WTC11 (cell line): ENCODE measurements at regions not wholly inside any gene's neighbourhood (a gene's known extent, or its start where the extent isn't known, plus 50 kb on each side); places are given as distances from the start of the nearest gene placed in this dataset.

Experiments
- ATAC-seq: fragments of 200-7000 bp; cut with Tn5 transposase; 2 replicates; pipeline ENCODE4 v1.10.0; 2021; ENCODE audit warnings: mild to moderate bottlenecking, moderate library complexity
- CTCF ChIA-PET: fragments of 300-600 bp; sonication (Branson Sonifier 250); formaldehyde crosslinking; loops from one replicate; lab custom pipeline; 2021; ENCODE audit warnings: antibody characterized with exemption; lab: Charles Lee
- POLR2A ChIA-PET: fragments of 350-600 bp; sonication (Branson Sonifier 250); formaldehyde crosslinking; loops from one replicate; lab custom pipeline; 2021; ENCODE audit warnings: antibody characterized with exemption; lab: Charles Lee
- DNase-seq: peaks from one replicate; pipeline ENCODE4 v3.0.0; 2021; ENCODE audit warnings: low spot score
- H3K27ac Mint-ChIP-seq: 2 replicates; pipeline ENCODE4 v1.8.0; 2021; ENCODE audit warnings: mixed read lengths
- H3K27me3 Mint-ChIP-seq: 2 replicates; pipeline ENCODE4 v1.8.0; 2021; ENCODE audit warnings: low read depth, mild to moderate bottlenecking, moderate library complexity, mixed read lengths
- H3K36me3 Mint-ChIP-seq: 2 replicates; pipeline ENCODE4 v1.8.0; 2021; ENCODE audit warnings: mixed read lengths
- H3K4me1 Mint-ChIP-seq: 2 replicates; pipeline ENCODE4 v1.8.0; 2022; ENCODE audit warnings: mixed read lengths
- H3K4me3 Mint-ChIP-seq: 2 replicates; pipeline ENCODE4 v1.8.0; 2021; ENCODE audit warnings: mild to moderate bottlenecking, moderate library complexity, mixed read lengths
- H3K9me3 Mint-ChIP-seq: 2 replicates; pipeline ENCODE4 v1.8.0; 2021; ENCODE audit warnings: mixed read lengths
- ELF4 ChIP-seq: sonication (generic); formaldehyde crosslinking; IDR thresholded peaks from 2 replicates; pipeline ENCODE4 v1.8.1; 2022; ENCODE audit warnings: low read depth, mild to moderate bottlenecking, moderate library complexity, missing genetic modification reagents
- KAT7 ChIP-seq: sonication (generic); formaldehyde crosslinking; IDR thresholded peaks from 2 replicates; pipeline ENCODE4 v1.8.1; 2023; ENCODE audit warnings: missing genetic modification reagents, mild to moderate bottlenecking, borderline replicate concordance
- NFE2L1 ChIP-seq: sonication (generic); formaldehyde crosslinking; IDR thresholded peaks from 2 replicates; pipeline ENCODE4 v1.8.1; 2023; ENCODE audit warnings: missing genetic modification reagents
- PRRX2 ChIP-seq: fragments of 250-450 bp; sonication (Bioruptor Pico); IDR thresholded peaks from 2 replicates; pipeline ENCODE4 v1.8.0; 2021; ENCODE audit warnings: mild to moderate bottlenecking
- RELA ChIP-seq: sonication (generic); formaldehyde crosslinking; IDR thresholded peaks from 2 replicates; pipeline ENCODE4 v1.8.1; 2022; ENCODE audit warnings: missing genetic modification reagents, mild to moderate bottlenecking, borderline replicate concordance
- ZBTB21 ChIP-seq: sonication (generic); formaldehyde crosslinking; IDR thresholded peaks from 2 replicates; pipeline ENCODE4 v1.8.1; 2023; ENCODE audit warnings: mild to moderate bottlenecking, missing genetic modification reagents, borderline replicate concordance
- ZNF671 ChIP-seq: fragments of 250-450 bp; sonication (Bioruptor Pico); IDR thresholded peaks from 2 replicates; pipeline ENCODE4 v1.8.0; 2021; ENCODE audit warnings: mild to moderate bottlenecking
- TF ChIP-seq, protein P1 (sequence below): sonication (generic); formaldehyde crosslinking; IDR thresholded peaks from 2 replicates; pipeline ENCODE4 v1.8.0; 2023; ENCODE audit warnings: missing genetic modification reagents, mild to moderate bottlenecking, borderline replicate concordance
- TF ChIP-seq, protein P2 (sequence below): sonication (generic); formaldehyde crosslinking; IDR thresholded peaks from 2 replicates; pipeline ENCODE4 v1.8.1; 2022; ENCODE audit warnings: low read depth, mild to moderate bottlenecking, moderate library complexity, missing genetic modification reagents, borderline replicate concordance
- TF ChIP-seq, protein P3 (sequence below): fragments of 250-450 bp; sonication (Bioruptor Pico); conservative IDR thresholded peaks from 2 replicates; pipeline ENCODE4 v1.9.0; 2021; ENCODE audit warnings: mild to moderate bottlenecking
- TF ChIP-seq, protein P4 (sequence below): sonication (generic); formaldehyde crosslinking; IDR thresholded peaks from 2 replicates; pipeline ENCODE4 v1.8.0; 2022; ENCODE audit warnings: mild to moderate bottlenecking, missing genetic modification reagents
- TF ChIP-seq, protein P5 (sequence below): sonication (generic); formaldehyde crosslinking; IDR thresholded peaks from 2 replicates; pipeline ENCODE4 v1.8.1; 2022; ENCODE audit warnings: mild to moderate bottlenecking, missing genetic modification reagents, moderate library complexity, borderline replicate concordance

DNA sequence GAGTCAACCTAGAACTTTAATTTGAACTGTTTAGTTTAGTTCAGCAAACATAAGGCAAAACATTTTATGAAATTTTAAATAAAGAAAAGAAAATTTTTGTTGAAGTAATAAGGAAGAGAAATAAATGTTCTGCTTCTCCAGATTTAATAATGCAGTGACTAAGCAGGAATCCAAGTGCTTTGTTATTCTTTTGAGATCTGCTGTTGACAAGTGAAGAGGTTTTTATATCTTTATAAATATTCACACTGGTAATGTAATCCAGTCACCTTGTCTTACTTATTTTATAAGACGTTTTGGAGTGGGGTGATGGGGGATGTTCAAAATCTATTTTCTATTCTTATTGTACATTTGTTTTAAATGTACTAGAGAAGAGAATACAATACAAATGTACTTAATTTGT is 725.9 kb upstream of the CCDC179 start:
- Mint-ChIP-seq H3K36me3 (peaks cover 11% of the 10 kb centered on the region), H3K4me3 (no peak overlapping the region), H3K27ac (no peak overlapping the region), H3K9me3 (peaks cover 17% of the 10 kb centered on the region), H3K4me1 (no peaks in the 10 kb centered on the region), H3K27me3 (no peaks in the 10 kb centered on the region)
- no peak for TF ChIP-seq PRRX2 (CRISPR knock-in tag)
- TF ChIP-seq ZNF671 (CRISPR knock-in tag): no peak
- no peak for TF ChIP-seq ELF4 (CRISPR knock-in tag)
- TF ChIP-seq, protein P1, sequence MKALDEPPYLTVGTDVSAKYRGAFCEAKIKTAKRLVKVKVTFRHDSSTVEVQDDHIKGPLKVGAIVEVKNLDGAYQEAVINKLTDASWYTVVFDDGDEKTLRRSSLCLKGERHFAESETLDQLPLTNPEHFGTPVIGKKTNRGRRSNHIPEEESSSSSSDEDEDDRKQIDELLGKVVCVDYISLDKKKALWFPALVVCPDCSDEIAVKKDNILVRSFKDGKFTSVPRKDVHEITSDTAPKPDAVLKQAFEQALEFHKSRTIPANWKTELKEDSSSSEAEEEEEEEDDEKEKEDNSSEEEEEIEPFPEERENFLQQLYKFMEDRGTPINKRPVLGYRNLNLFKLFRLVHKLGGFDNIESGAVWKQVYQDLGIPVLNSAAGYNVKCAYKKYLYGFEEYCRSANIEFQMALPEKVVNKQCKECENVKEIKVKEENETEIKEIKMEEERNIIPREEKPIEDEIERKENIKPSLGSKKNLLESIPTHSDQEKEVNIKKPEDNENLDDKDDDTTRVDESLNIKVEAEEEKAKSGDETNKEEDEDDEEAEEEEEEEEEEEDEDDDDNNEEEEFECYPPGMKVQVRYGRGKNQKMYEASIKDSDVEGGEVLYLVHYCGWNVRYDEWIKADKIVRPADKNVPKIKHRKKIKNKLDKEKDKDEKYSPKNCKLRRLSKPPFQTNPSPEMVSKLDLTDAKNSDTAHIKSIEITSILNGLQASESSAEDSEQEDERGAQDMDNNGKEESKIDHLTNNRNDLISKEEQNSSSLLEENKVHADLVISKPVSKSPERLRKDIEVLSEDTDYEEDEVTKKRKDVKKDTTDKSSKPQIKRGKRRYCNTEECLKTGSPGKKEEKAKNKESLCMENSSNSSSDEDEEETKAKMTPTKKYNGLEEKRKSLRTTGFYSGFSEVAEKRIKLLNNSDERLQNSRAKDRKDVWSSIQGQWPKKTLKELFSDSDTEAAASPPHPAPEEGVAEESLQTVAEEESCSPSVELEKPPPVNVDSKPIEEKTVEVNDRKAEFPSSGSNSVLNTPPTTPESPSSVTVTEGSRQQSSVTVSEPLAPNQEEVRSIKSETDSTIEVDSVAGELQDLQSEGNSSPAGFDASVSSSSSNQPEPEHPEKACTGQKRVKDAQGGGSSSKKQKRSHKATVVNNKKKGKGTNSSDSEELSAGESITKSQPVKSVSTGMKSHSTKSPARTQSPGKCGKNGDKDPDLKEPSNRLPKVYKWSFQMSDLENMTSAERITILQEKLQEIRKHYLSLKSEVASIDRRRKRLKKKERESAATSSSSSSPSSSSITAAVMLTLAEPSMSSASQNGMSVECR (CRISPR knock-in tag): no peak
- no peak for TF ChIP-seq ZBTB21
- TF ChIP-seq, protein P2, sequence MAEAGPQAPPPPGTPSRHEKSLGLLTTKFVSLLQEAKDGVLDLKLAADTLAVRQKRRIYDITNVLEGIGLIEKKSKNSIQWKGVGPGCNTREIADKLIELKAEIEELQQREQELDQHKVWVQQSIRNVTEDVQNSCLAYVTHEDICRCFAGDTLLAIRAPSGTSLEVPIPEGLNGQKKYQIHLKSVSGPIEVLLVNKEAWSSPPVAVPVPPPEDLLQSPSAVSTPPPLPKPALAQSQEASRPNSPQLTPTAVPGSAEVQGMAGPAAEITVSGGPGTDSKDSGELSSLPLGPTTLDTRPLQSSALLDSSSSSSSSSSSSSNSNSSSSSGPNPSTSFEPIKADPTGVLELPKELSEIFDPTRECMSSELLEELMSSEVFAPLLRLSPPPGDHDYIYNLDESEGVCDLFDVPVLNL: no peak
- TF ChIP-seq, protein P3, sequence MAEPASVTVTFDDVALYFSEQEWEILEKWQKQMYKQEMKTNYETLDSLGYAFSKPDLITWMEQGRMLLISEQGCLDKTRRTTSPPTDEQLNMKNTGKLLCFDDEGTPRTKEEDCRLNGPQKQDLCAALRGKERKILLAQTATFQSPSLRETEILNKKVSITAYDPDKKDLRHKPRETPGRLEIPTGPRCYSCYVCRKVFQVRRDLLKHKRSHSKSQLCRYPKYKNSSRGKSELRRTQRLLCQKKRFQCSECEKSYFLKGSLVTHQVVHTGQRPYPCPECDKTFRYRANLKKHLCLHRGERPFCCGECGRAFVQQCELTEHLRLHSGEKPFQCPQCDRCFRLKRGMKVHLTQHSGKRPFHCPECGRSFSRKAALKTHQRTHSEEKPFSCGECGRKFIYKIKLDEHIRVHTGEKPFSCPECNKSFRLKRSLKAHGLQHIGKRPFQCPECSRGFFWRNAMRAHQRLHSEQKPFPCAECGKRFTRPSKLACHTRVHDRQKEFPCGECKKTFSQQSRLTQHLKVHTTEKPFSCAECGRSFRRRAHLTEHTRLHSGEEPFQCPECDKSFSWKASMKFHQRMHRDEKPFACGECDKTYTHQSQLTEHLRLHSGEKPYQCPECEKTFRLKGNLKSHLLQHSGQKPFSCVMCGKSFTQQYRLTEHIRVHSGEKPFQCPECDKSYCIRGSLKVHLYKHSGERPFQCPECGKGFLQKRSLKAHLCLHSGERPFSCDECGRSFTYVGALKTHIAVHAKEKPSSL (CRISPR knock-in tag): no peak
- no peak for TF ChIP-seq KAT7
- TF ChIP-seq, protein P4, sequence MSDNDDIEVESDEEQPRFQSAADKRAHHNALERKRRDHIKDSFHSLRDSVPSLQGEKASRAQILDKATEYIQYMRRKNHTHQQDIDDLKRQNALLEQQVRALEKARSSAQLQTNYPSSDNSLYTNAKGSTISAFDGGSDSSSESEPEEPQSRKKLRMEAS: no peak
- TF ChIP-seq, protein P5, sequence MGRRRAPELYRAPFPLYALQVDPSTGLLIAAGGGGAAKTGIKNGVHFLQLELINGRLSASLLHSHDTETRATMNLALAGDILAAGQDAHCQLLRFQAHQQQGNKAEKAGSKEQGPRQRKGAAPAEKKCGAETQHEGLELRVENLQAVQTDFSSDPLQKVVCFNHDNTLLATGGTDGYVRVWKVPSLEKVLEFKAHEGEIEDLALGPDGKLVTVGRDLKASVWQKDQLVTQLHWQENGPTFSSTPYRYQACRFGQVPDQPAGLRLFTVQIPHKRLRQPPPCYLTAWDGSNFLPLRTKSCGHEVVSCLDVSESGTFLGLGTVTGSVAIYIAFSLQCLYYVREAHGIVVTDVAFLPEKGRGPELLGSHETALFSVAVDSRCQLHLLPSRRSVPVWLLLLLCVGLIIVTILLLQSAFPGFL (CRISPR knock-in tag): no peak
- ChIA-PET CTCF (no interaction called here), POLR2A (no interaction called here)
- DNase-seq (no peak), ATAC-seq (no peak)

DNA sequence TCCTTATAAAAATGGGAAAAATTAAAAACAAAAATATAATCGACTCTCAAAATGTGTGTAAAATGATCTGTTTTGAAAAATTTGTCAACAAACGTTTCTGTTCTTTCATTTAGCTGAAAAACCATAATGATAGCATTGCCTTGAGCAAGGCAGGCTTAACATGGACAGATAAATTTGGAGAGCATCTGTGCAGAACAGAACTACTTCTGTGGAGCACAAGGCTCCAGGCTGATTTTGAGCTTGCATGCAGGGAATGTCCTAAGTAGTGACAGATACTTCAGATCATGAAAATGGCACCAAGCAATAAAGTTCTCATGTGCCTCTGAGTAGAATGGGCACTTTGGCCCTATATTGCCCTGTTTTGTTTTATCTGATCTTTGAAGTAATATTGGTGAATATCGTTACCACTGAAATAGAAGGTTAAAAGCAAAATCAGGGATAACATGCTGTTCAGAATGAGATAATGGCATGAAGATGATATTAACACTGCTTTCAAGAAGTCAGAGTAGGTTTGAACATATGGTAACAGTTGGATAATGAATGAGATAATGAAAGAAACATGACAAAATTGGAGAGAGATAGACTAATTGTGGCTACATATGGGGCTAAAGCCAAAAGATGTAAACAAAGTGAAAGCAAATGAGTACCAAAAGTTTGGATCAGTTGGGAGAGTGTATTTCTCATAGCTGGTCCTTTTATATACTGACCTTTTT is 730.5 kb upstream of the CCDC179 start:
- no peak for TF ChIP-seq RELA (CRISPR knock-in tag)
- no peak for TF ChIP-seq ZNF671 (CRISPR knock-in tag)
- no peak for TF ChIP-seq NFE2L1 (CRISPR knock-in tag)
- TF ChIP-seq, protein P1 (CRISPR knock-in tag): no peak
- TF ChIP-seq, all 79 proteins: peak for 0
- Mint-ChIP-seq H3K27ac (no peak overlapping the region), H3K27me3 (no peaks in the 10 kb centered on the region), H3K36me3 (peaks cover 11% of the 10 kb centered on the region), H3K4me1 (peaks cover 4% of the 10 kb centered on the region; the same call in 1 of the 2 replicates), H3K4me3 (no peak overlapping the region), H3K9me3 (peaks cover 17% of the 10 kb centered on the region)
- ChIA-PET CTCF (no interaction called here), POLR2A (no interaction called here)
- no peak for ATAC-seq
- no peak for DNase-seq
